OCI-LY1 (cell line): ENCODE measurements at regions not wholly inside any gene's neighbourhood (a gene's known extent, or its start where the extent isn't known, plus 50 kb on each side); places are given as distances from the start of the nearest gene placed in this dataset.

Experiments
- H2AFZ ChIP-seq: fragments of 200-600 bp; sonication (generic), shearing (Covaris generic); 2 replicates; pipeline ENCODE4 v1.6.0; 2014; ENCODE audit warnings: antibody characterized with exemption, mild to moderate bottlenecking, low read length
- H3F3A ChIP-seq: fragments of 200-600 bp; sonication (generic), shearing (Covaris generic); 2 replicates; pipeline ENCODE4 v1.6.0; 2014; ENCODE audit warnings: mild to moderate bottlenecking, antibody characterized with exemption, low read length, moderate library complexity; ENCODE audit not compliant: insufficient read depth
- H3K27ac ChIP-seq: fragments of 200-600 bp; sonication (generic); 2 replicates; pipeline ENCODE4 v1.5.1; 2014; ENCODE audit warnings: low read length, mixed run types, mild to moderate bottlenecking, low read depth; ENCODE audit not compliant: poor library complexity, severe bottlenecking
- H3K27me3 ChIP-seq: fragments of 200-600 bp; sonication (generic); 2 replicates; pipeline ENCODE4 v1.6.0; 2014; ENCODE audit warnings: antibody characterized with exemption, mild to moderate bottlenecking, low read length, moderate library complexity; ENCODE audit not compliant: insufficient read depth
- H3K36me3 ChIP-seq: fragments of 200-600 bp; sonication (generic); 2 replicates; pipeline ENCODE4 v1.6.1; 2014; ENCODE audit warnings: mild to moderate bottlenecking, antibody characterized with exemption, low read length, moderate library complexity, mixed read lengths; ENCODE audit not compliant: insufficient read depth
- H3K4me1 ChIP-seq: fragments of 200-600 bp; sonication (generic); 2 replicates; pipeline ENCODE4 v1.5.1; 2014; ENCODE audit warnings: mild to moderate bottlenecking, low read length, moderate library complexity; ENCODE audit not compliant: insufficient read depth, severe bottlenecking
- H3K4me2 ChIP-seq: fragments of 200-600 bp; sonication (generic), shearing (Covaris generic); 2 replicates; pipeline ENCODE4 v1.6.1; 2014; ENCODE audit warnings: low read length
- H3K4me3 ChIP-seq: fragments of 200-600 bp; sonication (generic); 2 replicates; pipeline ENCODE4 v1.5.1; 2014; ENCODE audit warnings: low read length, low read depth, mild to moderate bottlenecking, mixed read lengths; ENCODE audit not compliant: poor library complexity, severe bottlenecking
- H3K79me2 ChIP-seq: fragments of 200-600 bp; shearing (Covaris generic); 2 replicates; pipeline ENCODE4 v1.6.1; 2016; ENCODE audit warnings: mixed run types, low read length, mixed read lengths; ENCODE audit not compliant: insufficient read depth
- H3K9ac ChIP-seq: fragments of 200-600 bp; sonication (generic), shearing (Covaris generic); 2 replicates; pipeline ENCODE4 v1.6.1; 2014; ENCODE audit warnings: mild to moderate bottlenecking, low read length, mixed read lengths
- H3K9me2 ChIP-seq: fragments of 200-600 bp; sonication (generic), shearing (Covaris generic); 2 replicates; pipeline ENCODE4 v1.6.1; 2014; ENCODE audit warnings: low read depth, mild to moderate bottlenecking, low read length, mixed read lengths
- H3K9me3 ChIP-seq: fragments of 200-600 bp; shearing (Covaris generic); 2 replicates; pipeline ENCODE4 v1.6.1; 2014; ENCODE audit warnings: low read length, mixed read lengths
- H4K20me1 ChIP-seq: fragments of 200-600 bp; sonication (generic), shearing (Covaris generic); 2 replicates; pipeline ENCODE4 v1.6.0; 2016; ENCODE audit warnings: mild to moderate bottlenecking, low read length; ENCODE audit not compliant: insufficient read depth
- EZH2 ChIP-seq: fragments of 200-600 bp; sonication (generic), shearing (Covaris generic); IDR thresholded peaks from 2 replicates; pipeline ENCODE4 v1.8.0; 2017; ENCODE audit warnings: borderline replicate concordance, mixed run types, mild to moderate bottlenecking, antibody characterized with exemption, low read length, moderate library complexity, mixed read lengths
- TF ChIP-seq, protein P1 (sequence below): fragments of 200-600 bp; sonication (generic), shearing (Covaris generic); IDR thresholded peaks from 2 replicates; pipeline ENCODE4 v1.5.1; 2017; ENCODE audit warnings: mild to moderate bottlenecking, antibody characterized with exemption, low read length, moderate library complexity, mixed read lengths

- H3K4me3 ChIP-seq: no peak overlapping the region
- H3K9ac ChIP-seq: no peak overlapping the region
- H3K4me1 ChIP-seq: no peaks in the 10 kb centered on the region
- TF ChIP-seq, protein P1, sequence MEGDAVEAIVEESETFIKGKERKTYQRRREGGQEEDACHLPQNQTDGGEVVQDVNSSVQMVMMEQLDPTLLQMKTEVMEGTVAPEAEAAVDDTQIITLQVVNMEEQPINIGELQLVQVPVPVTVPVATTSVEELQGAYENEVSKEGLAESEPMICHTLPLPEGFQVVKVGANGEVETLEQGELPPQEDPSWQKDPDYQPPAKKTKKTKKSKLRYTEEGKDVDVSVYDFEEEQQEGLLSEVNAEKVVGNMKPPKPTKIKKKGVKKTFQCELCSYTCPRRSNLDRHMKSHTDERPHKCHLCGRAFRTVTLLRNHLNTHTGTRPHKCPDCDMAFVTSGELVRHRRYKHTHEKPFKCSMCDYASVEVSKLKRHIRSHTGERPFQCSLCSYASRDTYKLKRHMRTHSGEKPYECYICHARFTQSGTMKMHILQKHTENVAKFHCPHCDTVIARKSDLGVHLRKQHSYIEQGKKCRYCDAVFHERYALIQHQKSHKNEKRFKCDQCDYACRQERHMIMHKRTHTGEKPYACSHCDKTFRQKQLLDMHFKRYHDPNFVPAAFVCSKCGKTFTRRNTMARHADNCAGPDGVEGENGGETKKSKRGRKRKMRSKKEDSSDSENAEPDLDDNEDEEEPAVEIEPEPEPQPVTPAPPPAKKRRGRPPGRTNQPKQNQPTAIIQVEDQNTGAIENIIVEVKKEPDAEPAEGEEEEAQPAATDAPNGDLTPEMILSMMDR: no peak
- TF ChIP-seq EZH2: no peak
- H3K9me3 ChIP-seq: no peaks in the 10 kb centered on the region
- no peaks in the 10 kb centered on the region for H3K36me3 ChIP-seq
- no peak overlapping the region for H3K27ac ChIP-seq
- no peaks in the 10 kb centered on the region for H3K79me2 ChIP-seq
- H4K20me1 ChIP-seq: no peaks in the 10 kb centered on the region
- H3K27me3 ChIP-seq: no peaks in the 10 kb centered on the region; the same call in 1 of the 2 replicates
- no peaks in the 10 kb centered on the region for H3K9me2 ChIP-seq
- no peak overlapping the region for H2AFZ ChIP-seq
- no peak overlapping the region for H3K4me2 ChIP-seq
- H3F3A ChIP-seq: no peaks in the 10 kb centered on the region
Measured at GRCh38 chr16:65752522-65752844, 614.0 kb upstream of the CDH5 start.

GRCh38 chr16:65751622-65752521, 614.6 kb upstream of the CDH5 start:
- Histone ChIP-seq H3K4me1 (no peaks in the 10 kb centered on the region), H3K4me3 (no peak overlapping the region), H4K20me1 (no peaks in the 10 kb centered on the region), H3K4me2 (no peak overlapping the region), H3K9ac (no peak overlapping the region), H2AFZ (no peak overlapping the region), H3K36me3 (no peaks in the 10 kb centered on the region), H3F3A (no peaks in the 10 kb centered on the region), H3K9me3 (no peaks in the 10 kb centered on the region), H3K79me2 (no peaks in the 10 kb centered on the region), H3K27ac (no peak overlapping the region), H3K27me3 (no peaks in the 10 kb centered on the region; the same call in 1 of the 2 replicates), H3K9me2 (no peaks in the 10 kb centered on the region)
- TF ChIP-seq, protein P1: no peak
- no peak for TF ChIP-seq EZH2

GRCh38 chr16:65749506-65749905, 617.0 kb upstream of the CDH5 start:
- H3K9me2 ChIP-seq: no peaks in the 10 kb centered on the region
- no peak overlapping the region for H3K4me3 ChIP-seq
- H3K27ac ChIP-seq: no peak overlapping the region
- H4K20me1 ChIP-seq: no peaks in the 10 kb centered on the region
- no peaks in the 10 kb centered on the region for H3K79me2 ChIP-seq
- no peaks in the 10 kb centered on the region for H3K27me3 ChIP-seq
- no peak overlapping the region for H3K9ac ChIP-seq
- TF ChIP-seq, protein P1: no peak
- TF ChIP-seq EZH2: no peak
- no peak overlapping the region for H3K4me2 ChIP-seq
- H2AFZ ChIP-seq: no peak overlapping the region
- H3F3A ChIP-seq: no peaks in the 10 kb centered on the region
- no peaks in the 10 kb centered on the region for H3K4me1 ChIP-seq
- no peaks in the 10 kb centered on the region for H3K36me3 ChIP-seq
- no peaks in the 10 kb centered on the region for H3K9me3 ChIP-seq
